ENCODE measurements at regions not wholly inside any gene's neighbourhood (a gene's known extent, or its start where the extent isn't known, plus 50 kb on each side); places are given as distances from the start of the nearest gene placed in this dataset.

DNA sequence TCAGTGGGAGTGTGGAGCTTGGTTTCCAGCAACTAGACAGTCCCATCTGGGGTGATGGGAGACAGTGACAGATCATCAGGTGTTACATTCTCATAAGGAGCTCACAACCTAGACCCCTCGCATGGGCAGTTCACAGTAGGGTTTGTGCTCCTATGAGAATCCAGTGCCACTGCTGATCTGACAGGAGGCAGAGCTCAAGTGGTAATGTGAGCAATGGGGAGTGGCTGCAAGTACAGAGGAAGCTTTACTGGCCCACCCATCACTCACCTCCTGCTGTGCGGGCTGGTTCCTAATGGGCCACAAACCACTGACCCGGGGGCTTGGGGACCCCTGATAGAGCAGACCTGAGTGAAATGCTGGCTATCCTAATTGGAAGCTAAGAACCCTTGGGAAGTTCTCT, 242.8 kb downstream of the BAMBI start:
- Histone ChIP-seq H3K4me1 (no peaks in the 10 kb centered on the region), H3K27ac (no peak overlapping the region), H3K9me3 (no peaks in the 10 kb centered on the region), H3K36me3 (no peaks in the 10 kb centered on the region), H3K4me3 (no peak overlapping the region), H3K27me3 (peaks cover 9% of the 10 kb centered on the region)
- 85% methylated on average over 3 of the region's 3 CpGs for WGBS
- DNase-seq (ENCODE audit: low spot score in 2 of 2), result no peak
- TF ChIP-seq, protein P1, sequence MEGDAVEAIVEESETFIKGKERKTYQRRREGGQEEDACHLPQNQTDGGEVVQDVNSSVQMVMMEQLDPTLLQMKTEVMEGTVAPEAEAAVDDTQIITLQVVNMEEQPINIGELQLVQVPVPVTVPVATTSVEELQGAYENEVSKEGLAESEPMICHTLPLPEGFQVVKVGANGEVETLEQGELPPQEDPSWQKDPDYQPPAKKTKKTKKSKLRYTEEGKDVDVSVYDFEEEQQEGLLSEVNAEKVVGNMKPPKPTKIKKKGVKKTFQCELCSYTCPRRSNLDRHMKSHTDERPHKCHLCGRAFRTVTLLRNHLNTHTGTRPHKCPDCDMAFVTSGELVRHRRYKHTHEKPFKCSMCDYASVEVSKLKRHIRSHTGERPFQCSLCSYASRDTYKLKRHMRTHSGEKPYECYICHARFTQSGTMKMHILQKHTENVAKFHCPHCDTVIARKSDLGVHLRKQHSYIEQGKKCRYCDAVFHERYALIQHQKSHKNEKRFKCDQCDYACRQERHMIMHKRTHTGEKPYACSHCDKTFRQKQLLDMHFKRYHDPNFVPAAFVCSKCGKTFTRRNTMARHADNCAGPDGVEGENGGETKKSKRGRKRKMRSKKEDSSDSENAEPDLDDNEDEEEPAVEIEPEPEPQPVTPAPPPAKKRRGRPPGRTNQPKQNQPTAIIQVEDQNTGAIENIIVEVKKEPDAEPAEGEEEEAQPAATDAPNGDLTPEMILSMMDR (IDR thresholded peaks at IDR 0.05), result no peak
- TF ChIP-seq EP300 (IDR thresholded peaks at IDR 0.05), result no peak
- no peak for TF ChIP-seq POLR2A (IDR thresholded peaks at IDR 0.05)
- no peak for TF ChIP-seq POLR2AphosphoS5 (IDR thresholded peaks at IDR 0.05)

DNA sequence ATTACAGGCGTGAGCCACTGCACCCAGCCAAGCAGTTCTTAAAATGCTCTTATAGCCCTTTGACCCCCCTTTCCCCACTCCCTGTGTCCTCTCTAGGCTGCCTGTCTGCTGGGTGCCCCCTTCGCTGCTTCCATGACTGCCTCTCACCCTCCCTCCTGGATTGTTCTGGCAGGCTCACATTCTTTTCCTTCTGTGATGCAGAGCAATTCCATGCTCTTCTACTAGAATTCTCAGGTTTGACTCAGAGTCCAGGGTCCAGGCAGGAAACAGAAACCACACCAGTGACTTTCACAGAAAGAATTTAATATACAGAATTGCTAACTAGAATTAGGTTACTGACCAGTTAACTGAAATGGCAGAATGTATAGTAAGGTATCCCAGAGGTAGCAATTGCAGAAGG, 244.8 kb downstream of the BAMBI start:
- H3K27me3 ChIP-seq, result peaks cover 14% of the 10 kb centered on the region
- DNase-seq (ENCODE audit: low spot score in 2 of 2), result no peak
- H3K9me3 ChIP-seq, result no peaks in the 10 kb centered on the region
- no peak overlapping the region for H3K4me3 ChIP-seq
- TF ChIP-seq POLR2AphosphoS5 (IDR thresholded peaks at IDR 0.05) (no peak), POLR2A (IDR thresholded peaks at IDR 0.05) (no peak), EP300 (IDR thresholded peaks at IDR 0.05) (no peak)
- TF ChIP-seq, protein P1 (IDR thresholded peaks at IDR 0.05), result no peak
- H3K27ac ChIP-seq, result no peak overlapping the region
- no peaks in the 10 kb centered on the region for H3K4me1 ChIP-seq
- WGBS, result 92% methylated on average over 2 of the region's 2 CpGs
- H3K36me3 ChIP-seq, result no peaks in the 10 kb centered on the region

DNA sequence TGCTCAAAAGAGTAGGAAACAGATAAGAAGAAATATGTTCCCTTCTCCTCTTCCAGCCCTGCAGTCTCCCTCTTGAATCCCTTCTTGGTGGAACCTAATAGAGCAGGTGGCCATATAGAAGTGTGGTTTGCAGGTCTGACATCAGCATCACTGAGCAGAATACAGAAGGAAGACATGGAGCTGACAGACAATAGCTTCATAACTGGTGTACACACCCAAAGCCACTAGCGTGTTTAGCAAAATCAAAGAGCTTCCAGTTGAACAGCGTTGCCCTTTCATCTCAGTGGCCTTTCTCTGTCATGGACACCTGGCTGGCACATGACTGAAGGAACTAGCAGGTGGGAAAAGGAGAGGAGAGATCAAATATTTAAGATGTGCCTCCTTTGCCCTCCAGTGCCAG, 245.5 kb downstream of the BAMBI start:
- DNase-seq (ENCODE audit: low spot score in 2 of 2), result no peak
- peaks cover 14% of the 10 kb centered on the region for H3K27me3 ChIP-seq
- WGBS, result 82% methylated on average over 2 of the region's 2 CpGs
- no peaks in the 10 kb centered on the region for H3K36me3 ChIP-seq
- H3K9me3 ChIP-seq, result no peaks in the 10 kb centered on the region
- TF ChIP-seq, protein P1 (IDR thresholded peaks at IDR 0.05), result no peak
- no peak for TF ChIP-seq POLR2A (IDR thresholded peaks at IDR 0.05)
- TF ChIP-seq POLR2AphosphoS5 (IDR thresholded peaks at IDR 0.05), result no peak
- no peaks in the 10 kb centered on the region for H3K4me1 ChIP-seq
- H3K27ac ChIP-seq, result no peak overlapping the region
- H3K4me3 ChIP-seq, result no peak overlapping the region

DNA sequence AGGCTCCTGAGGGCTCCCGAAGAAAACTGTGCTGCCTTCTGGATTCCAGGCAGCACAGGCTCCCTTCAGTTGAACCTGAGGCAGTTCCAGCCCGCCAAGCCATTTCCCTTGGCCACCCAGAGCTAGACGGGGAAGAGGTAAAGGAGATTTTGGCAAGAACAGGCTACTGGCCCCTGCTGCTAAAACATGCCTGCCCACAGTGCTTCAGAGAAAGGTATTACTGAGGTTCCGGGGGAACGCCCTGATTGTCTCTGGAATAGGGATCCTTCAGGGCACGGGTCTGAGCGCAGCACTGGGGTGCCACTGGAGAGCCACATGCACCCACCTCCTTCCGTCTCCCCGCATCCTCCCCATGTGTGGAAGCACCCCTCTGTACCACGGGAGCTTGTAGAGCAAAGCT, 247.4 kb downstream of the BAMBI start:
- 69% methylated on average over 5 of the region's 10 CpGs for WGBS
- DNase-seq (ENCODE audit: low spot score in 2 of 2), result no peak
- TF ChIP-seq, protein P1 (IDR thresholded peaks at IDR 0.05), result no peak
- no peak for TF ChIP-seq EP300 (IDR thresholded peaks at IDR 0.05)

DNA sequence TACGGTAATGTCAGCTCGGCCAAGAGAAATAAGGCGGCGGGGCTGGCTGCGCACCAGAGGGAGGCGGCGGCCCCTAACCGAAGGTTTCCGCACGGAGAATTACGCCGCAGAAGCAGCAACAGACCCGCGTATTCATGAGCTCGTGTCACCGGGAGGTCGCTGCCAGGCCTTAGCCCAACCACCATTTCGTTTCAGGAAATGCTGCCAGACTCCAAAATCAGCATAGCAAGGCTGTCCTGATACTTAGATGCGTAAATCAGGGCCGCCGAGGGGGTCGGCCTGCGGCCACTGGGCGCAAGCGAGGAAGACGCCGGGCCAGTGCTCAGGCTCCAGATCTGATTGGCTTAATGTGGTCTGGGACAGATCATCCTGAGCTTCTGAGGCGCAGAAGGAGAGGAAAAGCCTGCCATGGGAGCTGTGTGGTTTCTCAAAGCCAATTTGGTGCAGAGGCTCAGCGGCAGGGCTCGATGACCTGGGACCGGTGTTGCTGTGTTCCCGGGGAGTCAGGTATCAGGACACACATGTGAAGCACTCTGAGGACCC, 247.9 kb downstream of the BAMBI start:
- no peak for DNase-seq (ENCODE audit: low spot score in 2 of 2)
- H3K27me3 ChIP-seq, result peaks cover 14% of the 10 kb centered on the region
- no peaks in the 10 kb centered on the region for H3K36me3 ChIP-seq
- H3K4me1 ChIP-seq, result no peaks in the 10 kb centered on the region
- H3K9me3 ChIP-seq, result no peaks in the 10 kb centered on the region
- no peak overlapping the region for H3K4me3 ChIP-seq
- no peak overlapping the region for H3K27ac ChIP-seq
- TF ChIP-seq EP300 (IDR thresholded peaks at IDR 0.05) (no peak), POLR2A (IDR thresholded peaks at IDR 0.05) (no peak), POLR2AphosphoS5 (IDR thresholded peaks at IDR 0.05) (no peak)
- TF ChIP-seq, protein P1 (IDR thresholded peaks at IDR 0.05), result no peak
- 46% methylated on average over 19 of the region's 32 CpGs for WGBS

More for the DNA sequence above, 247.4 kb downstream of the BAMBI start:
- Histone ChIP-seq H3K9me3 (no peaks in the 10 kb centered on the region), H3K27ac (no peak overlapping the region), H3K27me3 (peaks cover 14% of the 10 kb centered on the region), H3K4me3 (no peak overlapping the region), H3K36me3 (no peaks in the 10 kb centered on the region), H3K4me1 (no peaks in the 10 kb centered on the region)
